ENCODE measurements at regions not wholly inside any gene's neighbourhood (a gene's known extent, or its start where the extent isn't known, plus 50 kb on each side); places are given as distances from the start of the nearest gene placed in this dataset.

- H3K4me3 Mint-ChIP-seq (ENCODE audit: unreplicated experiment): no peak overlapping the region
- ChIA-PET POLR2A (no interaction called here), CTCF (interaction anchor here (0.6 kb wide), 1 partner anchor 177 kb away, joined by 3 read pairs; no protein-coding TSS in a partner anchor)
- no peaks in the 10 kb centered on the region for H3K27me3 Mint-ChIP-seq (ENCODE audit: insufficient read depth, unreplicated experiment)
- no TSS peak for BruUV-seq (replicated peaks)
- intact Hi-C loops (cut with micrococcal nuclease): no loop called here
- peaks cover 54% of the 10 kb centered on the region for H3K9me3 Mint-ChIP-seq (ENCODE audit: unreplicated experiment)
- no peaks in the 10 kb centered on the region for H3K4me1 Mint-ChIP-seq (ENCODE audit: insufficient read depth, unreplicated experiment)
- H3K36me3 Mint-ChIP-seq (ENCODE audit: insufficient read depth, unreplicated experiment): no peaks in the 10 kb centered on the region
- TF ChIP-seq, protein P1, sequence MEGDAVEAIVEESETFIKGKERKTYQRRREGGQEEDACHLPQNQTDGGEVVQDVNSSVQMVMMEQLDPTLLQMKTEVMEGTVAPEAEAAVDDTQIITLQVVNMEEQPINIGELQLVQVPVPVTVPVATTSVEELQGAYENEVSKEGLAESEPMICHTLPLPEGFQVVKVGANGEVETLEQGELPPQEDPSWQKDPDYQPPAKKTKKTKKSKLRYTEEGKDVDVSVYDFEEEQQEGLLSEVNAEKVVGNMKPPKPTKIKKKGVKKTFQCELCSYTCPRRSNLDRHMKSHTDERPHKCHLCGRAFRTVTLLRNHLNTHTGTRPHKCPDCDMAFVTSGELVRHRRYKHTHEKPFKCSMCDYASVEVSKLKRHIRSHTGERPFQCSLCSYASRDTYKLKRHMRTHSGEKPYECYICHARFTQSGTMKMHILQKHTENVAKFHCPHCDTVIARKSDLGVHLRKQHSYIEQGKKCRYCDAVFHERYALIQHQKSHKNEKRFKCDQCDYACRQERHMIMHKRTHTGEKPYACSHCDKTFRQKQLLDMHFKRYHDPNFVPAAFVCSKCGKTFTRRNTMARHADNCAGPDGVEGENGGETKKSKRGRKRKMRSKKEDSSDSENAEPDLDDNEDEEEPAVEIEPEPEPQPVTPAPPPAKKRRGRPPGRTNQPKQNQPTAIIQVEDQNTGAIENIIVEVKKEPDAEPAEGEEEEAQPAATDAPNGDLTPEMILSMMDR (IDR thresholded peaks at IDR 0.05; ENCODE audit: unreplicated experiment): no peak
- no peak overlapping the region for H3K27ac Mint-ChIP-seq (ENCODE audit: low read depth, unreplicated experiment)
- no peak for DNase-seq (ENCODE audit: unreplicated experiment)
Observed at GRCh38 chr19:8926341-8926740, 83.9 kb downstream of the MUC16 start.

- peaks cover 71% of the 10 kb centered on the region for H3K9me3 Mint-ChIP-seq (ENCODE audit: unreplicated experiment)
- ChIA-PET CTCF (no interaction called here), POLR2A (no interaction called here)
- H3K27me3 Mint-ChIP-seq (ENCODE audit: insufficient read depth, unreplicated experiment): no peaks in the 10 kb centered on the region
- no TSS peak for BruUV-seq (replicated peaks)
- intact Hi-C loops (cut with micrococcal nuclease): no loop called here
- H3K27ac Mint-ChIP-seq (ENCODE audit: low read depth, unreplicated experiment): no peak overlapping the region
- TF ChIP-seq, protein P1 (IDR thresholded peaks at IDR 0.05; ENCODE audit: unreplicated experiment): no peak
- H3K4me1 Mint-ChIP-seq (ENCODE audit: insufficient read depth, unreplicated experiment): no peaks in the 10 kb centered on the region
- H3K36me3 Mint-ChIP-seq (ENCODE audit: insufficient read depth, unreplicated experiment): peaks cover 4% of the 10 kb centered on the region
- H3K4me3 Mint-ChIP-seq (ENCODE audit: unreplicated experiment): no peak overlapping the region
- DNase-seq (ENCODE audit: unreplicated experiment): no peak
Observed at GRCh38 chr19:8935460-8935859, 74.7 kb downstream of the MUC16 start.

GRCh38 chr19:8938576-8938975, 71.6 kb downstream of the MUC16 start:
- peaks cover 4% of the 10 kb centered on the region for H3K36me3 Mint-ChIP-seq (ENCODE audit: insufficient read depth, unreplicated experiment)
- TF ChIP-seq, protein P1 (IDR thresholded peaks at IDR 0.05; ENCODE audit: unreplicated experiment): no peak
- ChIA-PET CTCF (interaction anchor here (0.7 kb wide), 1 partner anchor 271 kb away, joined by 4 read pairs; no protein-coding TSS in a partner anchor), POLR2A (no interaction called here)
- H3K9me3 Mint-ChIP-seq (ENCODE audit: unreplicated experiment): peaks cover 63% of the 10 kb centered on the region
- BruUV-seq (replicated peaks): no TSS peak
- no peak overlapping the region for H3K27ac Mint-ChIP-seq (ENCODE audit: low read depth, unreplicated experiment)
- no peaks in the 10 kb centered on the region for H3K27me3 Mint-ChIP-seq (ENCODE audit: insufficient read depth, unreplicated experiment)
- H3K4me1 Mint-ChIP-seq (ENCODE audit: insufficient read depth, unreplicated experiment): no peaks in the 10 kb centered on the region
- H3K4me3 Mint-ChIP-seq (ENCODE audit: unreplicated experiment): no peak overlapping the region
- no peak for DNase-seq (ENCODE audit: unreplicated experiment)
- intact Hi-C loops (cut with micrococcal nuclease): no loop called here

Measured in MCF 10A (cell line).